NCI-H446 (cell line): ENCODE measurements at regions not wholly inside any gene's neighbourhood (a gene's known extent, or its start where the extent isn't known, plus 50 kb on each side); places are given as distances from the start of the nearest gene placed in this dataset.

Experiments used
- DNase-seq, 2 experiments: peaks; one replicate each; lab custom pipeline; 2025; lab: John Stamatoyannopoulos, UW

DNA sequence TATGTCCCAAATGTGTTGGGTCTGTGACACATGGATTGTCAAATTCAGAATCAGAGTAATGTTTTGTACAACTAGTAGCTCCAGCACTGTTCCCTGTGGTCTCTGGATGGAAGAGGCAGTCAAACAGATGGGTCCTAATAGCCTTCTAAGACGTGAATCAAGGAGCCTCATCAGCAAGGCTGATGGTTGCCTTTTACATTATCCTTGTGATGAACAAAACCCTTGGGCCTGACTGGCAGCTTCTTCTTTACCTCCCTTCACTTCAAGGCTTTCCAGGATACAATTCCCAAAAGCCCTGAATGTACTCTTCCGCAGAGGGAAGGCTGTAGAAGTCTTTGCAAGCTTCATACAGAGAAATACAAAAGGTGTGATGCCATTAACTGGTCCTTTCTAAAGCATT is 633.3 kb downstream of the USP25 start:
- DNase-seq = no peak

DNA sequence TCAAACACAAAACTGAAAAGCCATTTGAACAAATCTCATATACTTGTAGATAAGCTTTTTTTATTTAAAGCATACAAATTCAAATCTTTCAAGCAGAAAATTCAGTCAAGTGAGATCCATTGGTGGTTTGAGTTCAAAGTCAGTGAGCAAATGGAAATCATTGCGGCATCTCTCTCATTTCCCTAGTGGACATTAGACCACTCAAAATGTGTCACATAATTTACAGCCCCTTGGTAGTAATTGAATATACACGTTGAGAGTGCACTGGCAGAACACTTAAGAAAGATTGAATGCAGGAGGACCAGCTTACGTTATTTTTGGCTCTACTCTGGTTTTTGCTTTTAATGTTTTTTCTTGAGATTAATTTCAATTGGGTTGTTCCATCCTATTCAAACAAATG is 633.7 kb downstream of the USP25 start:
- DNase-seq = peak in 1 of 2 experiments; percentile 13

DNA sequence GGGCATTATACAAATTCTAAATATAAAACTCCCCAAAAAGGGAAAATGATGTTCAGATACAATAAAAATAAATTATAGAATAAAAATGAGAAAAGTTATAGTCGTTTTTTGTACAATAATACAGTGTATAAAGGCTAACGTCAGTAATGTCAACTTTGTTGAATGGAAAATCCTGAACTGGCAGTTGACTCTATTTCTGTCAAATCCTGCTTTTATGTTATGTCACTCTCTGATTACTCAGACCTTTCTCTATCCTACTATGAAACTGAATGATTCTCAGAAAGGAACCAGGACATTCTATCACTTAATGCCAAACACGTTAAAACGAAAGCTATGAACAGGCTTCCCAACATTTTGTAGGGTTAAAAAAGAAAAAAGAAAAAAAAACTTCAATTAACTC is 636.4 kb downstream of the USP25 start:
- DNase-seq = no peak

DNA sequence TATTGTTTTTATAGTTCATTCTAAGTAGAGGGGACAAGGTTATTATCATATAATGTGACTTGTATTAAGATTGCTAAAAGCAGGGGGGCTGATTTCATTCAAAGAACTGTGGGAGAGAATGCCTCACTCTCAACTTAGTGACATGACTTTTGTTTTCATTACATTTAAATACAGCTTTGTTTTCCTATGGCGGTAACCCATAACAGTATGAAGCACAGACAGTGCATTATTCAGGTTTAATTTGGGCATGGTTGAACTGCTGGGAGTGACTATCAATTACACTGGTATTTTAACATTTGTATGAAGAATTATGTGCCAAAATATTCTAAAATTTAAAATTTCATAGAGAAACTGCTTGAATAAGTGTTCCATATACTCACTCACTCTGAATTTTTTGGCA is 637.3 kb downstream of the USP25 start:
- DNase-seq = no peak

DNA sequence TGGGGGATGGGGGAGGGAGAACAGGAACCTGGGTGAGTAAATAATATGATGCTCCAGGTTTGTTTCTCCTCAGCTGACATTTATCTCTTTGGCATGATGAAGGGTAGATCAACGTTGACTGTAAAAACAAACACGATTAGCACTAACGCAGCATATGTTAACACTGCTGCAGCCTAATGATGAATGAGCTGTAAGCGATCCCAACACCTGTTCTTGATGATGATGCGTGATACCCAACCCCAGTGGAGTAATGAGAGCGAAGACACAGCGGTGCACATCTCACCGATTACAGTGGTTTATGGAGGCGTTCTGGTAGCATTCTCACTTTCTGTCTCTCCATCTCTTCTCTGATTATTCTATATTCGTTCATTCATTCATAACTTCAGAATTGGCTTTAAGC is 640.4 kb downstream of the USP25 start:
- DNase-seq = no peak

DNA sequence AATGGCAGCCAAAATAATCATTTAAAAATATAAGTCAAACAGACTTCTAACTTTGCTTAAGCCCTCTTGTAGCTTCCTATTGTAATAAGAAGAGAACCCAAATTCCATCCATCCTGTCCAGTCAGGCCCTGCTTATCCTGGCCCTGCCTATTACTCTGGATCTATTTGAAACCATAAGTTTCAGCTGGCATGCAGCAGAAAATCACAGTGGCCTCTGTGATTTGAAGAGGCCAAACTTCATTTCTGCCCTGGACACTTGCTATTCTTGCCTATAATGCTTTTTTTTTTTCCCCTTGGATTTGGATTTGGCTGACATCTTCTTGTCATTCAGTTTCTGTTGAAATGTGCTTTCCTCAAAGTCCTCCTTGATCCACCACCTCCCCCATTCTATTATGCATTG is 642.8 kb downstream of the USP25 start:
- DNase-seq = no peak

DNA sequence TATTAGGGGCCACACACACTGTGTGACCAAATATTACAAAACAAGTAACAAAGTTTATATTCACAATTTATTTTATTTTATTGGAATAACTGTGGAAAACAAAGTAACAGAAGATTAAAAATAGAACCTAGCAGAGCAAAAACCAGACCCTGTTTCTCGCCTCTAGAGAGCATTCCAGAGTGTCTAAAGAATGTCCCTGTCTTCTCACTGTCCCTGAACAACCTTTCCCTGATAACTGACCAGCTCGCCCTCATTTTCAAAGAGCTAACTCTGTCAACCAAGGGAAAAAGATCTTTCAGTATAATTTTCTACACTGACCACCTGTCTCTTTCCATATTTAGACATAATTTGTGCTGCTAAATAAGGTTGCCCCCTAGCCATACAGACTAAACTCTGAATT is 646.9 kb downstream of the USP25 start:
- no peak for DNase-seq

DNA sequence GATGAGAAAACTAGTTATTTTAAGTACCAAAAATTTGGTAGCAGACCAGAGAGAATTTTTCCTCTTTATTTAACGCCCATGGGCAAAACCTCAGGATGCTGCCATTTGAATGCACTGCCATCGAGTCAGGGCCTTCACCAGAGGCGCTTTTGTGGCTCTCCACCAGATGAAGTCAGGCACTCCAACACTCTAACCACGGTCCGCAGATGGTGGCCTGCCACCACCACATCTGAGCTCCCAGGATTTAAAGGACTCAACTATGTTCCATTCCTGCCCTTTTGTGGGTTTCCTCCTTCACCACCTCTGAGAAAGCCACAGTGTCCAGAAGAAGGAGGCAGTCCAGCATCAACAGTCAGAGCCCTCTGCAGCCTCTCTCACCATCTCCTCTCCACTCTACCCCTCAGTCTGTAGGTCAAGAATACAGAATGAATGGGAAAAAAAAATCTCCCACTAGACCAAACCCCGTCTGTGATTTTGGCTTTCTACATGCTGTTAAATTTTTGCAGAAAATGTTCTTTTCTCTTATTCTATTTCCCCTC is 647.4 kb downstream of the USP25 start:
- no peak for DNase-seq

DNA sequence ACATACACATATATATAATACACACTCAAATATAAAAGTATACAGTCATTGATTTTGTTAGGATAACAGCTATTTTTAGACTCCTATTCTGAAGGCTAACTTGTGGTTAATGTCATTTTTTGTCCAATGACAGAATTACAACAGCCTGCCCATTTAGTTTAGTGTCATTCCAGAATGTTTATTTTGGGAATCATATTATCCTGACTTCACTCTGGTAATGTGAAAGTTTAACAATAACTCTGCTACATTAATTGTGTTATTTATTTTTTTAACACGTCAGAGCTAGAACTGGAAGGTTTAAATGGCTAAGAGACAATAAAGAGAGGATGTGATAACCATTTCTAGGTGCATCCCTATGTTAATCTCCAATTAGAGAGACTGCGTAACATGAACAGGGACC is 648.1 kb downstream of the USP25 start:
- no peak for DNase-seq

DNA sequence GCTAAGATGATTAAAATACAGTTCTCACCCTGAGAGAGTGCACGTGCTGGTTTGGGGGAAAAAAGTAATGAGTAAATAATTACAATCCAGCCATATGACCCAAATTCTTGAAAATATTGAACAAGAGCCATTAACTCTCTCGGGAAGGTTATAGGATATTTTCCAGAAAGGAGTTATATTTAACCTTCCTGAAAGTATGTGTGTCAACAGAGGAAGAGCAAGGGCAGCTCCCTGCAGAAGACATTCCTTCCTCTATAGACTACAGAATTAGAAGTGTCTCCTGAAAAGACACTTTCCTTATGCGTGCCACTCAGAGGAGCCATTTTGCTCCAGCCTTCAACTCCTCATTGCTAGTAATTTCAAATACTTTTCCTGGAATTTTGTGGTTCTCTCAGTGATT is 648.7 kb downstream of the USP25 start:
- no peak for DNase-seq

DNA sequence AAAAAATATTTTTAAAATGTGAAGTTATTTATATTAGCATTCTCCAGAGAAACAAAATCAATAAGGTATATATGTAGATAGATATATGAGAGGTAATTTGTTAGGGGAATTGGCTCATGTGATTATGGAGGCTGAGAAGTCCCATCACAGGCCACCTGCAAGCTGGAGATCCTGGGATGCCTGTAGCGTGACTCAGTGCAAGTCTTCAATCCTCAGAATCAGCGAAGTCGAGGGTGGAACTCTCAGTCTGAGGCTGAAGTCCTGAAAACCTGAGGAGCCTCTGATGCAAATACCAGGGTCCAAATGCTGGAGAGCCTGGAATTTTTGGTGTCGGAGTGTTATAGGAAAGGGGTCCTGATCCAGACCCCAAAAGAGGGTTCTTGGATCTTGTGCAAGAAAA is 658.5 kb downstream of the USP25 start:
- no peak for DNase-seq

DNA sequence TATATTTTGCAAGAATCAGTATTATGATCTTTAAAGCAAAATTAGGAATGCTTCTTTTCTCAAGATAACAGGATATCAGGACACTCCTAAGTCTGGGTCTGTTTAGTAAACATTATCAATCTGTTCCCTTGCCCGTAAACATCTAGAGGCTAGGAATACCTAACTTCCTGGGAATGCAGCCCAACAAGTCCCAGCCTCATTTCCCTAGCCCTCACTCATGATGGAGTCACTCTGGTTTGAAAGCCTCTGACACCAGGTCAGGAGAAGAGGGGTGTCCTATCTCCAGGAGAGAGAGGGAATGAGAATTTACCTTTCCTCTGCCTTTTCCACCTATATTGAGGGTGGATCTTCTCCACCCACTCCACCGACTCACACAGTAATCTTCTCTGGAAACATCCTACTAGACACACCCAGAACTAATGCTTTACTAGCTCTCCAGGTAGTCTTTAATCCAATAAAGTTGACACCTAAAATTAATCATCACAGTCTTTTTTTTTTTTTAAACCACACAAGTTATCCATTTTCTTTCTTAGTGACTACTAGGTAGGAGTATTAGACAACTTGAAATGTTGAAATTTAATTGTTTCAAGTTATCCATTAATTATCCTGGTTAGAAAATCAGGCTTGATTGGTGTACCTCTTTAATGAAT is 659.3 kb downstream of the USP25 start:
- DNase-seq = no peak

DNA sequence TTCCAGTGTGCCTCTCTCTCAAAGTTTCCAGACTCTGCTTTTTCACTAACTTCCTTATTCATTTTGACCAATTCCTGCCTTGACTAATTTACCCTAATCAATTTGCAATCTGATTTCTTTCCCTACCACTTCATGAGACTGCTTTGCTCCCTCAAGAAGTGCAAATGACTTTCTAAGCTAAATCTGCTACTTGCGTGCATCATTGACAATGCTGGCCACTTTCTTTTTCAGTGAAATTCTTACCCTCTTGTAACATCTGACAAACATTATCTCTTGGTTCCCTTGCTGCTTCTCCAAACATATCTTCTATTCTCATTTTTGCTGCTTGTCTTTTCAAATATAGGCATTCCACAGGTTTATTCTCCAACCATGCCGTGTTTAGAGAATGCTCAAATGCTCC is 659.9 kb downstream of the USP25 start:
- DNase-seq = no peak

DNA sequence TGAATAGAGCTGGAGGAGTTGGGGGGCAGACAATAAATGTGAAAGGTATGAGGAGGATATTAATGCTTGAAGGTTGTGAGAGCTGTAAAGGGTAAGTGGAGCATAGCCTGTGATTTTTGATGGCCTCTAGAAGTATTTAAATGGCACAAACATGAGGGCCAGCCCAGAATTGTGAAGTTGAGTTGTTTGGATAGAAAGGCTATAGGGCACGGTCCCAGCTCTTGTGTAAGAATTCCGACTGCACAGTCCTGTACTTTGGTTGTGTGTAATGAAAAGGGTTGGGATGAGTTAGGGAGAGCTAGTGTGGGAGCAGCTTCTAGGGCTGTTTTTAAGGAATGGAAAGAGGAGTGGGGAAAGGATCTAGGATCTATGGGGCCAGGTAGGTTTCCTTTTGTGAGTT is 665.5 kb downstream of the USP25 start:
- no peak for DNase-seq

DNA sequence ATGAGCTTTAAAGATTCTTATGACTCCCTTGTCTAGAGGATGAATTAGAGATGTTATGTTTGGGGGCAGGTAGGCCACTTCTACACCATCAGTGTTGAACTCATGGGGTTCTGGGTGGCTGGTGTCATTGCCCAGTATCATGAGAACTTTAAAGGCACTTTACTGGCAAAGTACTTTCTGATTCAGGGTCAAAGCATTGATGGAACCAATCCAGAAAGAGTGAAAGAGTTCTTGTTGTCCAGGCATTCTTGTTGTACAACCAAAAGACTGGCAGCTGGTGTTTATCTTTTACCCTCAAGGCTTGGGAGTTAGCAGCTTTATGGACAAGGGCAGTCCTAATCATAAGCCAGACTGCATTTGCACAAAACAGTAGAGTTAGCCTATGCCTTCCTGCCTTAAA is 673.0 kb downstream of the USP25 start:
- DNase-seq = peak in 1 of 2 experiments; percentile 52

DNA sequence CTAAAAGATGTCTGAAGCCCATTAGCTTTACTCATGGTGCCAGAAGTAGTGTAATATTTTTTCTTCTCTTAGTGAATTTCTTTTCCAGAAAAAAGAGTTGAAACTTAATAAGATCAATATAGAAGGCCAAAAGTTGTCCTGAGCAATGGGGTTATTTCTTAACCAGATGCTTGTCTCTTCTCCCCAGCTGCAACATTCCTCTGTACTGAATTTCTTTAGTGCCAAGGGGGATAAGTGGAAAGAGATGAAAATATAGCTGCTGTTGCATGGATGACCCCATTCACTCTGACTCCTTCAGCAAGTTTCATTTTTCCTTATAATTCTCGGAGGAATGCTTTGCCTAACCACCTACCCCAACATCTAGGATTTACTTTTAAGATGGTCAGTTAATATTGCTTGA is 675.0 kb downstream of the USP25 start:
- DNase-seq = no peak

DNA sequence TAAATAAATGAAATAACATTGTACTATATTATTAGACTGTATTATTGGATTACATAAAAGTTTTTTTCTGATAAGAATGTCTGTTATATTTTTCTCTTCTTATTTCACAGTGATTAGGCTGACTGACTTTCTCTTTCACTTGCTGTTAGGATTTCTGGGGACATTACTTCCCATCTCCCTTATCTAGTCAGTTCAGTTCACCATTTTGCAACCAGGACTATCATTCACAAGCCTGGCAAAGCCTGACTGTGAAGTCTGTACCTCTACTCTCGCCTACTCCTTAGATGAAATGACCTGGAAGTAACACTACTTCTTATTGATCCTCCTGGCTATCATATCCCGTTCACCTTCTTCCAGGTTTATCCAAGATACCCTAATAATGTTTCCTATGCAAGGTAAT is 676.6 kb downstream of the USP25 start:
- DNase-seq = no peak

DNA sequence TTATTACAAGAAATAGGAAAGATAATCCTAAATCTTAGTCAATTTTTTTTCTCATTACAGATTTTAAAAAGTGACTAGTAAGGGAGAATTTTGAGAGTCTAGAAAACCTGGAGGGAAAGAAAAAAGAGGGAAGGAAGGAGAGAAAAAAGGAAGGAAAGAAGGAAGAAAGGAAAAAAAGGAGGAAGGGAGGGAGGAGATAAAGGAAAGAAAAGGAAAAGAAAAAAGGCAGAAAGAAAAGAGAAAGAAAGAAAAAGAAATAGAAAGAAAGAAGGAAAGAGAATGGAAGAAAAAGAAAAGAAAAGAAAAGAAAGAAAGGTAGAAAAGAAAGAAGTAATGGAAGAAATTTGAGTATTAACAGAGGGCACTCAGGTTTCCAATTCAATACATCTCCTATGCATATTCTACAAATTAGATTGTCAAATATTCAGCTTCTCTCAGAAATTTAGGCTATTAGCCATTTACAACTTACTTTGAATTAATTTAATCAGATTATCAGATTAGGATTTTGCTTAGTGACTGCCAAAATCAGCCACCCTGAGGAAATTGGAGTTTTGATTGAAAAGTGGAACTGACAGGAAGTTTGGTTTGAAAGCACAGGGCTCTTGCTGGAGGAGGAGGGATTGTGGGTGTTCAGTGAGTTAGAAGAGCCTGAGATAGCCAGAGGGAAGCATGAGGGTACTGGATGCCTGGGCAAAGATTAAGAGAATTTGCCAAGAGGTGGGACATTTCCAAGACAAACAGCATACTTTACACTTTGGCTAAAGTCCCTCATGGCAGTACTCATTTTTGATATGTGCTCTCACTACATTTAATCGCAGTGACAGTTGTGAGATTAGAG is 677.8 kb downstream of the USP25 start:
- DNase-seq = peak; percentile 58 to 74

DNA sequence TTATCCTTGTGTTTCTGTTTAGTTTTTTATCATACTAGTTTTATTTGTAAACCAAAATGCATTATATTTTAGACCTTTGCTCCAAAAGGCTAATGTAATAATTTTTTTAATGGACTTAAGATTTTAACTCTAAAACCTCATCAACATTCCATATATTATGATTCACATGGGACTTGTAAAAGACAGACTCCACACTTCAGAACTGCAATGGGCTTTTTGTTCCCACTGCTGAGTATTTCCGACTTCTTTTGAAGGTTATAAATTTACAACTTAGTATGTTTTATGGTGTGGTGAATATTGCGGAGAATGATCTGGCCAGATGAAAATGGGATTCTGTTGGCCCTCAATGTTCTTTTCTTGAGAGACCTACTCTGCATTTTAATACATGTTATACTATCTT is 678.5 kb downstream of the USP25 start:
- DNase-seq = no peak

DNA sequence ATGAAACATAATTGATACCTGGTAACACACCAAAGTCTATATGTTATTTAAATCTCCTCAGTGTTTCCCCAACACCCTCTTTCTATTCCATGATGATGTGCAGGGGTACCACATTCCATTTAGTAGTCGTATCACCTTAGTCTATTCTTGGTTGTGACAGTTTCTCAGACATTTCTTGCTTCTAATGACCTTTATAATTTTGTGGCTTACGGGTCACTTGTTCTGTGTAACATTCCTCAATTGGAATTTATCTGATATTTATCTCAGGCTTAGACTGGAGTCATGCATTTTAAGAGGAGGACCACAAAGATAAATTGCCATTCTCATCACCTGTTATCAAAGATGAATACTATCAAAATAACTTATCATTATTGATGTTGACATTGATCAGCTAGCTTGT is 679.6 kb downstream of the USP25 start:
- DNase-seq = no peak

DNA sequence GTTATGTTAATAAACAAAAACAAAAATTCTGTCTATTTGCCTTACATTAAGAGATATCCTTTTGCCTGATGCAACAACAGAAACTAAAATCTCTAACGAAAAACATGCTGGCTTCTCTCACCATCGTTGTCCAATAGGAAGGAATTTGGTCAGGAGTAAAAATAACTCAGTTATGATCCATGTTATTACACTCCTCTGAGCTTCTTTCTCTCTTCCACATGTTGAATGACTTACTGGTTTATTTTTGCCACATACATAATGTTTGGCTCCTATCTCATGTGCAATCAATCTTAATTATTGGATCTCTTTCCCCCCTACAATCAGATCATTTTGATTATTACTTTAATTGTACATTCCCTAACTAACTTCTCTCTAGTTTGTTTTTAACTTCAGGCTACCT is 688.4 kb downstream of the USP25 start:
- DNase-seq = no peak

DNA sequence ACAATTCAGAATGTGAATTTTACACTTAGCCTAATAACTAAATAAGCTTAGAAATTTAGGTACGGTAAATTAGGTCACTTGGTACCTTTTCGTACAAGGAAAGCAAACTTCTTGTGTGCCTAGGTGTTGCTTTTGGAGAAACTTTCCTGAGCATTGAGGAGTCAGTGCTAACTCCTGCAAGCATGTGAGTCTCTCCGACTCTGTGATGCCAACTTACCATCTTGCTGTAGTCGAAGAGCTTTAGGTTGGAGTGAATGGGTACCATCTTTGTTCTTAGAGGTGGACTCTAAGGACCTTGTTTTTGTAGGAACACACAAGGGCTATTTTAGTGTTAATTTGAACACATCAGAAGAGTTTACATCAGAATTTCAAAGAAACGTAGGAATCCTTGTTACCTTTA is 688.9 kb downstream of the USP25 start:
- no peak for DNase-seq

DNA sequence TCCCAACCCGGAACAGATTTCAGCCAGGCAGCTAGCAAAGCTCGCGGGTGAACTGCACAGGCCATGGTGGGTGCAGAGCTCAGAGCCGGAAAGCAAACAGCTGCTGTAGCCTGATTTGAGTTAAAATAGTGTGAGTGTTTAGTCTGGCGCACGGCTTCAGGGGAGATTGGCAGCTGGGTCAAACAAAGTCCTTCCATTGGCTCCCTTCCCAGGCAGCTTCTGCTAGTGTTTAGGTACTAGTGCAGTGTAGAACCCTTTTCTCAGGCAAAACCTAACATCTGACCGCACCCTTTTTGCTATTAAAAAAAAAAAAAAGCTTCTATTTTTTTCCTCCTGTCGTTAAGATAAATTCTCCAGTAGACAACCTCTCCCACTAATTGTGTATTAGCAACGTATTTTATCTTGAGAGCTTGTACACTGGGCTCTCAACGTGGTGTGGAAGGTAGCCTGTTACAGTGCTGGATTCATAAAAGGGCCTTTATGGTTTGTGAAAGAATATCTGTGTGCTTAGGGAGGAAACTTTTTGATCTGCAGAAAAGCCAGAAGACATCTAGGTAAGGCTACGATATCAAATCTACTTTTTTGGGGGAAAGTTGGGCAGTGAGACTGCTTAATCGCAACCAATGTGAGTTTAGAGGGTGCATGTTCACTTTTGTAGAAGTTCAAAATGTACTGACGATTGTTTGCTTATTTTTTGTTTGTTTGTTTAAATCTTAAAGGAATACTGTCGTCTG is 689.6 kb downstream of the USP25 start:
- peak; percentile 94 to 97 for DNase-seq
